Neural progenitor cell (in vitro differentiated cells): ENCODE measurements at regions not wholly inside any gene's neighbourhood (a gene's known extent, or its start where the extent isn't known, plus 50 kb on each side); places are given as distances from the start of the nearest gene placed in this dataset.

Experiments
- DNase-seq: peaks from one replicate; pipeline ENCODE4 v3.0.0-alpha.2; 2016; ENCODE audit warnings: low spot score
- H2AFZ ChIP-seq: fragments of 200-600 bp; sonication (generic); replicated peaks from 2 replicates; pipeline ENCODE4 v1.6.1; 2016; ENCODE audit warnings: antibody characterized with exemption
- H3F3A ChIP-seq: fragments of 200-600 bp; sonication (generic); 2 replicates; pipeline ENCODE4 v1.6.1; 2016; ENCODE audit warnings: antibody characterized with exemption, low read depth
- H3K27ac ChIP-seq: fragments of 200-600 bp; sonication (generic); 2 replicates; pipeline ENCODE4 v1.5.1; 2016; ENCODE audit warnings: mild to moderate bottlenecking
- H3K27me3 ChIP-seq: fragments of 200-600 bp; sonication (generic); 2 replicates; pipeline ENCODE4 v1.6.1; 2016; ENCODE audit warnings: mild to moderate bottlenecking, moderate library complexity
- H3K36me3 ChIP-seq: fragments of 200-600 bp; sonication (generic); 2 replicates; pipeline ENCODE4 v1.5.1; 2016
- H3K4me1 ChIP-seq: fragments of 200-600 bp; sonication (generic); 2 replicates; pipeline ENCODE4 v1.6.1; 2016; ENCODE audit warnings: mixed run types
- H3K4me2 ChIP-seq: fragments of 200-600 bp; sonication (generic); 2 replicates; pipeline ENCODE4 v1.6.1; 2016
- H3K4me3 ChIP-seq: fragments of 200-600 bp; sonication (generic); 2 replicates; pipeline ENCODE4 v1.5.1; 2016
- H3K79me2 ChIP-seq: fragments of 200-600 bp; sonication (generic); 2 replicates; pipeline ENCODE4 v1.6.1; 2016; ENCODE audit warnings: low read depth
- H3K9ac ChIP-seq: fragments of 200-600 bp; sonication (generic); 2 replicates; pipeline ENCODE4 v1.6.1; 2016
- H3K9me3 ChIP-seq: fragments of 200-600 bp; sonication (generic); 2 replicates; pipeline ENCODE4 v1.5.1; 2016; ENCODE audit warnings: low read depth
- H4K20me1 ChIP-seq: fragments of 200-600 bp; sonication (generic); 2 replicates; pipeline ENCODE4 v1.6.1; 2016; ENCODE audit warnings: low read depth
- H3K27ac Mint-ChIP-seq: 3 replicates; pipeline ENCODE4 v1.8.0; 2021; ENCODE audit warnings: mixed read lengths
- H3K27me3 Mint-ChIP-seq: 2 replicates; pipeline ENCODE4 v1.8.0; 2022; ENCODE audit warnings: low read depth, mild to moderate bottlenecking, inconsistent platforms, moderate library complexity, mixed read lengths; ENCODE audit not compliant: insufficient read depth
- H3K36me3 Mint-ChIP-seq: 3 replicates; pipeline ENCODE4 v1.8.0; 2021; ENCODE audit warnings: mixed read lengths
- H3K4me1 Mint-ChIP-seq: 3 replicates; pipeline ENCODE4 v1.8.0; 2021; ENCODE audit warnings: mixed read lengths
- H3K4me3 Mint-ChIP-seq: 3 replicates; pipeline ENCODE4 v1.8.0; 2021; ENCODE audit warnings: mild to moderate bottlenecking, moderate library complexity, mixed read lengths
- H3K9me3 Mint-ChIP-seq: 3 replicates; pipeline ENCODE4 v1.8.0; 2020; ENCODE audit warnings: mixed read lengths
- CTCF ChIP-seq: fragments of 200-600 bp; sonication (generic); IDR thresholded peaks from 2 replicates; pipeline ENCODE4 v1.5.1; 2017; ENCODE audit warnings: antibody characterized with exemption, mild to moderate bottlenecking
- EZH2 ChIP-seq: fragments of 200-600 bp; sonication (generic); IDR thresholded peaks from 2 replicates; pipeline ENCODE4 v1.6.1; 2017; ENCODE audit warnings: antibody characterized with exemption, mild to moderate bottlenecking, moderate library complexity
- EZH2phosphoT487 ChIP-seq: fragments of 200-600 bp; sonication (generic); IDR thresholded peaks from 2 replicates; pipeline ENCODE4 v1.6.1; 2017; ENCODE audit warnings: antibody characterized with exemption

GRCh38 chr2:150260636-150261035, 226.8 kb downstream of the RND3 start:
- Histone ChIP-seq H3K4me2 (peak overlapping the region; percentile 29), H3K27me3 (no peaks in the 10 kb centered on the region), H3K9me3 (no peaks in the 10 kb centered on the region), H3K9ac (no peak overlapping the region), H3K27ac (peak overlapping the region; percentile 90), H3K4me1 (peaks cover 20% of the 10 kb centered on the region), H3K79me2 (no peaks in the 10 kb centered on the region), H2AFZ (no peak overlapping the region), H3K4me3 (no peak overlapping the region), H3K36me3 (no peaks in the 10 kb centered on the region), H4K20me1 (no peaks in the 10 kb centered on the region), H3F3A (peaks cover 9% of the 10 kb centered on the region)
- no peak for DNase-seq
- Mint-ChIP-seq H3K4me1 (peaks cover 5% of the 10 kb centered on the region), H3K27ac (no peak overlapping the region), H3K9me3 (peaks cover 32% of the 10 kb centered on the region), H3K27me3 (peaks cover 8% of the 10 kb centered on the region), H3K36me3 (no peaks in the 10 kb centered on the region), H3K4me3 (no peak overlapping the region)
- no peak for TF ChIP-seq CTCF
- no peak for TF ChIP-seq EZH2phosphoT487
- no peak for TF ChIP-seq EZH2

- no peak for TF ChIP-seq EZH2phosphoT487
- no peak for TF ChIP-seq CTCF
- no peak for TF ChIP-seq EZH2
- Mint-ChIP-seq H3K4me1 (peaks cover 5% of the 10 kb centered on the region), H3K36me3 (no peaks in the 10 kb centered on the region), H3K9me3 (peaks cover 32% of the 10 kb centered on the region), H3K4me3 (no peak overlapping the region), H3K27me3 (peaks cover 11% of the 10 kb centered on the region), H3K27ac (no peak overlapping the region)
- Histone ChIP-seq H3K9me3 (no peaks in the 10 kb centered on the region), H4K20me1 (no peaks in the 10 kb centered on the region), H3K27ac (peak overlapping the region; percentile 90), H3K4me3 (no peak overlapping the region), H2AFZ (peak overlapping the region; percentile 55), H3F3A (peaks cover 9% of the 10 kb centered on the region), H3K9ac (no peak overlapping the region), H3K79me2 (no peaks in the 10 kb centered on the region), H3K36me3 (no peaks in the 10 kb centered on the region), H3K4me1 (peaks cover 20% of the 10 kb centered on the region), H3K27me3 (no peaks in the 10 kb centered on the region), H3K4me2 (peak overlapping the region; percentile 29)
- DNase-seq, result peak; percentile 60
Observed at GRCh38 chr2:150259746-150260145, 227.7 kb downstream of the RND3 start.

DNA sequence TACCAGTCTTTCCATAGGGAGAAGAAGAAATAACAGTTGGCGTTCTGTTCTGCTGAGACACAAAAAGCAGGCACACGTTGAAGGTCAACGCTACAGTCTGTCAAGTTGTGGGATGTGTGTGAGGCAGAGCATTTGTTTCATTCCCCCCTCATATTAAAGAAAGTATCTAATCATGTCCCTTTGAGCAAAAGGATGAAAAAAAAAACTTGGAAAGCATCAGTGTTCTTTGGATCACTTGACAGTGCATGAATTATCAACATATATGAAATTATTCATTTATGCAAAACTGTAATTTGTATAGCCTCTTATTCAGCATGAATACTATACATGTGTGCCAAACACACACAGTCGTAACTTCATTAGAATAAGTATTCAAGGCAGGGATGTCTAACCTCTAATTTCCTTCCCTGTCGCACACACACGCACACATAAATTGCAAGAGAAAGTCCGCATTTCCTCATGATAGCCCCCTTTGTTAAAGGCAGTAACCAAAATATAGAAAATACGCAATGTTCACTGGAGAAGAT, 228.6 kb downstream of the RND3 start:
- no peaks in the 10 kb centered on the region for H3K9me3 ChIP-seq
- H3K4me3 ChIP-seq, result no peak overlapping the region
- no peak overlapping the region for H3K4me2 ChIP-seq
- H3K9ac ChIP-seq, result no peak overlapping the region
- TF ChIP-seq EZH2phosphoT487 (no peak), EZH2 (no peak), CTCF (no peak)
- no peaks in the 10 kb centered on the region for H3K79me2 ChIP-seq
- H3K4me3 Mint-ChIP-seq, result no peak overlapping the region
- no peak overlapping the region for H3K27ac ChIP-seq
- H3K27ac Mint-ChIP-seq, result no peak overlapping the region
- no peak overlapping the region for H2AFZ ChIP-seq
- no peaks in the 10 kb centered on the region for H3K27me3 ChIP-seq
- H3K4me1 ChIP-seq, result peaks cover 20% of the 10 kb centered on the region
- DNase-seq, result no peak
- H3K4me1 Mint-ChIP-seq, result peaks cover 5% of the 10 kb centered on the region
- peaks cover 5% of the 10 kb centered on the region for H3K27me3 Mint-ChIP-seq
- no peaks in the 10 kb centered on the region for H3K36me3 Mint-ChIP-seq
- peaks cover 23% of the 10 kb centered on the region for H3K9me3 Mint-ChIP-seq
- no peaks in the 10 kb centered on the region for H3K36me3 ChIP-seq
- H4K20me1 ChIP-seq, result no peaks in the 10 kb centered on the region
- peaks cover 9% of the 10 kb centered on the region for H3F3A ChIP-seq
